H1 (cell line): ENCODE measurements at regions not wholly inside any gene's neighbourhood (a gene's known extent, or its start where the extent isn't known, plus 50 kb on each side); places are given as distances from the start of the nearest gene placed in this dataset.

ENCODE experiments used
- EP300 ChIP-seq, 2 experiments: IDR thresholded peaks; 1 replicate in 1 of 2; 2 replicates in 1 of 2; pipeline ENCODE4 v1.6.1; 2011 to 2012; ENCODE audit warnings: low read depth in 2 of 2, low read length in 2 of 2, mild to moderate bottlenecking in 2 of 2, borderline replicate concordance in 1 of 2, inconsistent platforms in 1 of 2, moderate library complexity in 1 of 2
- SRF ChIP-seq: IDR thresholded peaks from 2 replicates; pipeline ENCODE4 v1.6.1; 2011; ENCODE audit warnings: mild to moderate bottlenecking, low read depth, low read length, moderate library complexity

- TF ChIP-seq EP300 (IDR thresholded peaks at IDR 0.05; ENCODE audit: borderline replicate concordance in 1 of 2, low read depth in 2 of 2, low read length in 2 of 2) (no peak), SRF (no peak)
Measured at GRCh38 chr5:159536166-159536565, 205.9 kb upstream of the IL12B start (continued).
